SK-N-SH treated with all-trans-retinoic acid at 6 μM for 48 hours (cell line): ENCODE measurements at regions not wholly inside any gene's neighbourhood (a gene's known extent, or its start where the extent isn't known, plus 50 kb on each side); places are given as distances from the start of the nearest gene placed in this dataset.

ENCODE experiments used
- ATAC-seq: fragments of 200-7000 bp; cut with Tn5 transposase; 3 replicates; pipeline ENCODE4 v1.9.1; 2020; ENCODE audit warnings: mild to moderate bottlenecking, moderate library complexity
- ARNTL ChIP-seq: fragments of 450-650 bp; formaldehyde crosslinking; IDR thresholded peaks from 2 replicates; pipeline ENCODE4 v1.5.0; 2020; ENCODE audit warnings: low read depth, mild to moderate bottlenecking, moderate library complexity, borderline replicate concordance
- CSDC2 ChIP-seq: fragments of 250-450 bp; sonication (Bioruptor Pico); IDR thresholded peaks from 2 replicates; pipeline ENCODE4 v1.5.0; 2020; ENCODE audit warnings: mild to moderate bottlenecking, moderate library complexity
- ESRRG ChIP-seq: fragments of 250-450 bp; sonication (Bioruptor Pico); IDR thresholded peaks from 2 replicates; pipeline ENCODE4 v1.6.1; 2021; ENCODE audit warnings: mild to moderate bottlenecking
- GLIS3 ChIP-seq: fragments of 250-450 bp; sonication (Bioruptor Pico); IDR thresholded peaks from 2 replicates; pipeline ENCODE4 v1.5.0; 2020; ENCODE audit warnings: mild to moderate bottlenecking, moderate library complexity
- OSR1 ChIP-seq: fragments of 250-450 bp; sonication (Bioruptor Pico); IDR thresholded peaks from 2 replicates; pipeline ENCODE4 v1.8.0; 2022; ENCODE audit warnings: moderate library complexity, mild to moderate bottlenecking, inconsistent platforms
- PATZ1 ChIP-seq: fragments of 250-450 bp; sonication (Bioruptor Pico); IDR thresholded peaks from 2 replicates; pipeline ENCODE4 v1.8.0; 2020; ENCODE audit warnings: mild to moderate bottlenecking, moderate library complexity, borderline replicate concordance
- POU6F1 ChIP-seq: fragments of 250-450 bp; sonication (Bioruptor Pico); IDR thresholded peaks from 2 replicates; pipeline ENCODE4 v1.8.0; 2021; ENCODE audit warnings: low read depth, mild to moderate bottlenecking, moderate library complexity, borderline replicate concordance
- PPARA ChIP-seq: fragments of 250-450 bp; sonication (Bioruptor Pico); IDR thresholded peaks from 2 replicates; pipeline ENCODE4 v1.5.0; 2020; ENCODE audit warnings: mild to moderate bottlenecking, borderline replicate concordance
- RARB ChIP-seq: fragments of 250-450 bp; sonication (Bioruptor Pico); IDR thresholded peaks from 2 replicates; pipeline ENCODE4 v1.8.0; 2021; ENCODE audit warnings: mild to moderate bottlenecking, moderate library complexity
- SNAI2 ChIP-seq: fragments of 250-450 bp; sonication (Bioruptor Pico); IDR thresholded peaks from 2 replicates; pipeline ENCODE4 v1.5.0; 2020; ENCODE audit warnings: mild to moderate bottlenecking, moderate library complexity
- TCF4 ChIP-seq: fragments of 250-450 bp; sonication (Bioruptor Pico); IDR thresholded peaks from 2 replicates; pipeline ENCODE4 v1.8.0; 2021; ENCODE audit warnings: mild to moderate bottlenecking, moderate library complexity, borderline replicate concordance
- TOX ChIP-seq: fragments of 250-450 bp; sonication (Bioruptor Pico); IDR thresholded peaks from 2 replicates; pipeline ENCODE4 v1.8.0; 2021; ENCODE audit warnings: mild to moderate bottlenecking, moderate library complexity, borderline replicate concordance
- ZC3H10 ChIP-seq: fragments of 250-450 bp; sonication (Bioruptor Pico); IDR thresholded peaks from 2 replicates; pipeline ENCODE4 v1.5.1; 2021; ENCODE audit warnings: mild to moderate bottlenecking, moderate library complexity
- ZFP30 ChIP-seq: fragments of 450-650 bp; formaldehyde crosslinking; IDR thresholded peaks from 2 replicates; pipeline ENCODE4 v1.5.0; 2022; ENCODE audit warnings: mild to moderate bottlenecking, moderate library complexity
- ZNF565 ChIP-seq: fragments of 450-650 bp; formaldehyde crosslinking; conservative IDR thresholded peaks from 2 replicates; pipeline ENCODE4 v1.5.0; 2020; ENCODE audit warnings: low read depth, mild to moderate bottlenecking, moderate library complexity
- ZNF70 ChIP-seq: fragments of 450-650 bp; formaldehyde crosslinking; IDR thresholded peaks from 2 replicates; pipeline ENCODE4 v1.5.0; 2020; ENCODE audit warnings: mild to moderate bottlenecking, moderate library complexity
- TF ChIP-seq, protein P1 (sequence below): fragments of 250-450 bp; sonication (Bioruptor Pico); IDR thresholded peaks from 2 replicates; pipeline ENCODE4 v1.5.1; 2021; ENCODE audit warnings: mild to moderate bottlenecking, moderate library complexity

DNA sequence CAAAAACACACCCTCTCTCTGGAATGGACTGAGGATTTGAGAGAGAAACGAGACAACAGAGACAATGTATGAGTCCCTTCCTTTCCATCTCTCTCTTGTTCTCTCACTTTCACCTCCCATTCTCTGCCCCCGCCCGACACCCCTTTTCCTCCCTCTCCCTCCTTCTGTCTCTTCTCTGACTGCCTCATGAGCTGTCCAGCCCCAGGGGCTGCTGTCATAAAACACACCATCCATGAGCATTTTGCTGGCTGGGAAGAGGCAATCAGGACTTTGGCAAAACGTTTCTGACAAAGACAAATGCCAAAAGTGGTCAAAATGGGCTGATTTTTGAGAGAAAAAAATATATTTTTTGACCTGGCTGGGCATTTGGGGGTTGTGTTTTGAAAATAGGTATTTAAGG lies 377.2 kb downstream of the EN1 start (continued):
- TF ChIP-seq PATZ1 (CRISPR knock-in tag), result no peak

GRCh38 chr2:118469103-118469502 lies 378.3 kb downstream of the EN1 start:
- no peak for ATAC-seq
- TF ChIP-seq, protein P1, sequence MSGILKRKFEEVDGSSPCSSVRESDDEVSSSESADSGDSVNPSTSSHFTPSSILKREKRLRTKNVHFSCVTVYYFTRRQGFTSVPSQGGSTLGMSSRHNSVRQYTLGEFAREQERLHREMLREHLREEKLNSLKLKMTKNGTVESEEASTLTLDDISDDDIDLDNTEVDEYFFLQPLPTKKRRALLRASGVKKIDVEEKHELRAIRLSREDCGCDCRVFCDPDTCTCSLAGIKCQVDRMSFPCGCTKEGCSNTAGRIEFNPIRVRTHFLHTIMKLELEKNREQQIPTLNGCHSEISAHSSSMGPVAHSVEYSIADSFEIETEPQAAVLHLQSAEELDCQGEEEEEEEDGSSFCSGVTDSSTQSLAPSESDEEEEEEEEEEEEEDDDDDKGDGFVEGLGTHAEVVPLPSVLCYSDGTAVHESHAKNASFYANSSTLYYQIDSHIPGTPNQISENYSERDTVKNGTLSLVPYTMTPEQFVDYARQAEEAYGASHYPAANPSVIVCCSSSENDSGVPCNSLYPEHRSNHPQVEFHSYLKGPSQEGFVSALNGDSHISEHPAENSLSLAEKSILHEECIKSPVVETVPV (CRISPR knock-in tag), result no peak
- TF ChIP-seq GLIS3 (no peak), ZFP30 (no peak), ESRRG (CRISPR knock-in tag) (no peak), ZNF70 (CRISPR knock-in tag) (no peak), CSDC2 (CRISPR knock-in tag) (no peak), SNAI2 (CRISPR knock-in tag) (no peak), RARB (CRISPR knock-in tag) (no peak), POU6F1 (CRISPR knock-in tag) (no peak)
- TF ChIP-seq, all 23 proteins: peak for 0

DNA sequence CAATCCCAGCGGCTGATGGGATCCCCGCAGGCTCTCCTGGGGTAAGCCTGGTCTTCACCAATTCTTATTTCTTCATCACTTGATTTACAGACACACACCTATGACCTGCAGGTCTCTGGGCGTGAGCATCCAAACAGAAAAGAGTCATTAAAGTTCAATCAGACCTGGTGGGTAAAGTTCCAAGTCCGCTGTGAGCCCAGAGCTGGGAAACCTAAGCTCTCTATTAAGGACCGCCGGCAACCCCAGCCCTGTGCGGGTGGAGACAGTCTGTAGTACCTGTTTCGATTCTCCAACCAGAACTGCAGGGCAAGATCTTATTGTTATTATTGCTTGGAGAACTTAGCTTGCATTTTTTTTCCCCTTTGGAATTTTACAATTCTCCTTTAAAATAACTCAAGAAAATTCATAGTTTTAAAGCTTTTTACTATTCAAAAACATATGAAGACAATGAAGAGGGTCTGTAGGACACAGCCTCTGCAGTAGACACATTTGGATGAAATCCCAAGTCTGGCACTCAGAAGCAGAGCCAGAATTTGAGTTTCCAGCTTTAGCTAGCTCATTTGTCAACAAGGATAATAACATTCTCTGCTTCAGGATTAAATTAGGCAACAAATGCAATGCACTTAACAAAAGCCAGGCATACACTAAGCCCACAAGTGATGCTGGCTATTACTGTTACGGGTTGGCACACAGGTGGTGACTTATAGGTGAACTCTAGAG lies 376.4 kb downstream of the INSIG2 start:
- no peak for TF ChIP-seq ZC3H10 (CRISPR knock-in tag)
- TF ChIP-seq ZNF565 (CRISPR knock-in tag), result no peak
- TF ChIP-seq PPARA, result no peak
- no peak for ATAC-seq

- no peak for ATAC-seq
- TF ChIP-seq TOX, result no peak
- TF ChIP-seq CSDC2 (CRISPR knock-in tag), result no peak
- TF ChIP-seq ARNTL (CRISPR knock-in tag), result no peak
- TF ChIP-seq POU6F1 (CRISPR knock-in tag), result no peak
- TF ChIP-seq OSR1 (CRISPR knock-in tag), result no peak
- TF ChIP-seq ZNF70 (CRISPR knock-in tag), result no peak
- no peak for TF ChIP-seq TCF4 (CRISPR knock-in tag)
These were observed 375.8 kb downstream of the INSIG2 start for GRCh38 chr2:118464046-118464445.

DNA sequence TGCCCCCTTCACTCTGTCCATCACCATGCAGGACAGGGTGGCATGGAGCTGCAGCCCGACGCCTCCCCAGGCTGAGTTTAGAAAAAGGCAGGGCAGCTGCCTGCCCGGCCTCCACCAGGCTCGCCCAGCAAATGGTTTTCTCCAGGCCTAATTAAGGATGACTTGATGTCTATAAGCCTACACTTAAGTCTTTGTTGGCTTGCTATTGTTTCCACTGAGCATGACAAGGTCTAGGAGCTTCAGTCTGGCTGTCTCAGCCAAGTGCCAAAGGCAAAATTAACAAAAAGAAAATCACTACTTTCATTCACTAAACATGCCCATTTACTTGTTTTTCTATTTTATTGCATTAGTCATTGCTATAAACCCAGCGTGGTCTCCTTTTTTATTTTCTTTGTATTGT lies 372.2 kb downstream of the INSIG2 start:
- TF ChIP-seq ZNF70 (CRISPR knock-in tag), result no peak
- TF ChIP-seq ZFP30, result no peak
- ATAC-seq, result no peak

- TF ChIP-seq SNAI2 (CRISPR knock-in tag), result no peak
- TF ChIP-seq PPARA, result no peak
- TF ChIP-seq ARNTL (CRISPR knock-in tag), result no peak
- TF ChIP-seq TCF4 (CRISPR knock-in tag), result no peak
- no peak for ATAC-seq
These were observed 371.2 kb downstream of the INSIG2 start for GRCh38 chr2:118459426-118459825.
